Uterus (tissue), 3 donors: ENCODE measurements at regions not wholly inside any gene's neighbourhood (a gene's known extent, or its start where the extent isn't known, plus 50 kb on each side); places are given as distances from the start of the nearest gene placed in this dataset.

Experiments used
- DNase-seq, 2 donors: peaks; one replicate each; pipeline ENCODE4 v3.0.0-alpha.2; 2019 to 2020
- H3K27ac ChIP-seq, 2 donors: fragments of 200-600 bp; sonication (generic); 1 replicate in 1 of 2; 2 replicates in 1 of 2; pipeline ENCODE4 v1.5.1; 2016 to 2018
- H3K27me3 ChIP-seq, 2 donors: fragments of 200-600 bp; sonication (generic); one replicate each; pipeline ENCODE4 v1.5.1; 2018 to 2019; ENCODE audit warnings: control low read depth in 1 of 2
- H3K36me3 ChIP-seq, 2 donors: fragments of 200-600 bp; sonication (generic); one replicate each; pipeline ENCODE4 v1.5.1; 2019; ENCODE audit warnings: control low read depth in 1 of 2
- H3K4me1 ChIP-seq, 2 donors: fragments of 200-600 bp; sonication (generic); one replicate each; pipeline ENCODE4 v1.5.1; 2018 to 2019; ENCODE audit warnings: control low read depth in 1 of 2
- H3K4me3 ChIP-seq, 2 donors: fragments of 200-600 bp; sonication (generic); 1 replicate in 1 of 2; 2 replicates in 1 of 2; pipeline ENCODE4 v1.5.1; 2018 to 2019; ENCODE audit warnings: mild to moderate bottlenecking in 1 of 2
- H3K9me3 ChIP-seq, 2 donors: fragments of 200-600 bp; sonication (generic); one replicate each; pipeline ENCODE4 v1.5.1; 2019; ENCODE audit warnings: control low read depth in 1 of 2
- CTCF ChIP-seq, 4 experiments: fragments of 200-600 bp in 2 of 4; fragments of 450-650 bp in 2 of 4; sonication (generic) in 2 of 4; IDR thresholded peaks; one replicate each; pipeline ENCODE4 v1.5.1; 2016 to 2019; ENCODE audit warnings: antibody characterized with exemption in 4 of 4, mild to moderate bottlenecking in 2 of 4, moderate library complexity in 1 of 4
- POLR2A ChIP-seq, 2 donors: fragments of 450-650 bp; IDR thresholded peaks; one replicate each; pipeline ENCODE4 v1.6.1; 2016; ENCODE audit warnings: antibody characterized with exemption in 2 of 2, mild to moderate bottlenecking in 1 of 2, moderate library complexity in 1 of 2
- intact Hi-C: fragments of 100-400 bp; cut with DNase I; formaldehyde crosslinking; loops from one replicate; pipeline ENCODE4 v1.15.1; 2023; ENCODE audit warnings: low total_unique reads
- donor health status: DM: yes; HTN: yes; CAD: no.

- Histone ChIP-seq H3K36me3 (no peaks in the 10 kb centered on the region), H3K9me3 (no peaks in the 10 kb centered on the region), H3K4me3 (no peak overlapping the region), H3K27me3 (no peaks in the 10 kb centered on the region), H3K4me1 (no peaks in the 10 kb centered on the region), H3K27ac (no peak overlapping the region)
- intact Hi-C loops: no loop called here
- no peak for DNase-seq
- TF ChIP-seq POLR2A (IDR thresholded peaks at IDR 0.05): no peak
- TF ChIP-seq CTCF (IDR thresholded peaks at IDR 0.05): no peak
Observed at GRCh38 chr10:5281356-5281755, 83.4 kb upstream of the UCN3 start.

GRCh38 chr10:5282137-5282536, 82.6 kb upstream of the UCN3 start:
- TF ChIP-seq POLR2A (IDR thresholded peaks at IDR 0.05): no peak
- no peak for TF ChIP-seq CTCF (IDR thresholded peaks at IDR 0.05)
- no peaks in the 10 kb centered on the region for H3K27me3 ChIP-seq
- H3K4me3 ChIP-seq: no peak overlapping the region
- intact Hi-C loops: no loop called here
- H3K4me1 ChIP-seq: no peaks in the 10 kb centered on the region
- H3K36me3 ChIP-seq: no peaks in the 10 kb centered on the region
- no peak overlapping the region for H3K27ac ChIP-seq
- no peak for DNase-seq
- H3K9me3 ChIP-seq: no peaks in the 10 kb centered on the region

DNA sequence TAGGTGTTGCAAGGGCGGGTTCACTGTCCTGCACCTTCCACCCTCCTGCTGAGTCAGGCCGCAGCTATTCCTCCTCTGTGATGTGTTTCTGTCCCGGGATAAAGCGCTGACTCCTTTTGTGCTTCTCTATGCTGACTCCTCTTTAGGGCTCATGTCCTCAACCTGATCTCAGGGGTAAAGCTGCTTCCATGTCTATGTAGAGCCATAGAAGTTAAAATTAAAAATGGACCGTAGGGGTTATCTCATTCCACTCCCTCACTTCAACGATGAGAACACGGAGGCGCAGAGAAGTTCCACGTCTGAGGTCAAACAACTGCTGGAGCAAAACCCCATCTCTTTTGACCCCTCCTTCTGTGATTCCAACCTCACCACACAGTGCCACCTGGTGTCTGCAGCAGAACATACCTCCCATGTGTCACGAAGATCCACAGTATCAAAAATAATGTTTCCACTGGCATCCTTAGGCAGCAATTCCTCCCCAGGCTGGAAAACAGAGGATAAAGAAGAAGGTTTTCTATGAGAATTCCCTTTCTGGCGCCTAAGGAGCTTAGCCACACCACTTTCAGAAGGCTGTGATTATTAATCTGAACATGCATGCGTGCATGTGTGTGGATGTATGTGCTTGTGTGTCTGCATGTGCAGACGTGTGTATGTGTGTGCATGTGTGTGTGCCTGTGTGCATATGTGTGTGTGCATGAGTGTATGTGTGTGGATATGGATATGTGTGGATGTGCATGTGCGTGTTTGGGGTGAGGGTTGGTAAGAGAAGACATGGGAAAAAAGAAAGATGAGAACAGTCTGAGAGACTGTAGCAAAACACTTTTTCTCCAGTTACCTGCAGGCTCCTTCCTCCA, 81.2 kb upstream of the UCN3 start:
- Histone ChIP-seq H3K27ac (no peak overlapping the region), H3K4me3 (no peak overlapping the region), H3K4me1 (no peaks in the 10 kb centered on the region), H3K36me3 (no peaks in the 10 kb centered on the region), H3K27me3 (no peaks in the 10 kb centered on the region), H3K9me3 (no peaks in the 10 kb centered on the region)
- intact Hi-C loops: no loop called here
- DNase-seq: peak; percentile 27 to 33
- peak; percentile 36 to 52 (median 47) for TF ChIP-seq CTCF (IDR thresholded peaks at IDR 0.05)
- no peak for TF ChIP-seq POLR2A (IDR thresholded peaks at IDR 0.05)

- no peaks in the 10 kb centered on the region for H3K4me1 ChIP-seq
- intact Hi-C loops: no loop called here
- H3K9me3 ChIP-seq: no peaks in the 10 kb centered on the region
- TF ChIP-seq CTCF (IDR thresholded peaks at IDR 0.05): no peak
- no peak for TF ChIP-seq POLR2A (IDR thresholded peaks at IDR 0.05)
- H3K4me3 ChIP-seq: no peak overlapping the region
- no peak for DNase-seq
- no peak overlapping the region for H3K27ac ChIP-seq
- no peaks in the 10 kb centered on the region for H3K36me3 ChIP-seq
- H3K27me3 ChIP-seq: no peaks in the 10 kb centered on the region
Observed at GRCh38 chr10:5284311-5285057, 80.3 kb upstream of the UCN3 start.

- intact Hi-C loops: no loop called here
- DNase-seq: no peak
- no peak overlapping the region for H3K27ac ChIP-seq
- no peaks in the 10 kb centered on the region for H3K4me1 ChIP-seq
- TF ChIP-seq POLR2A (IDR thresholded peaks at IDR 0.05) (no peak), CTCF (IDR thresholded peaks at IDR 0.05) (no peak)
- H3K9me3 ChIP-seq: no peaks in the 10 kb centered on the region
- H3K36me3 ChIP-seq: no peaks in the 10 kb centered on the region
- H3K27me3 ChIP-seq: no peaks in the 10 kb centered on the region
- H3K4me3 ChIP-seq: no peak overlapping the region
Observed at GRCh38 chr10:5285186-5285585, 79.6 kb upstream of the UCN3 start.
